T-helper 1 cell treated with Interleukin-12 subunit alpha and Interleukin-12 subunit beta and Interleukin-4 antibody, amounts not matched to agents 30 μg/mL and 1 μg/mL, for 36 hours (primary cell): ENCODE measurements at regions not wholly inside any gene's neighbourhood (a gene's known extent, or its start where the extent isn't known, plus 50 kb on each side); places are given as distances from the start of the nearest gene placed in this dataset.

Experiments used
- H3K27ac Mint-ChIP-seq: one replicate; pipeline ENCODE4 v1.8.0; 2021; ENCODE audit warnings: mild to moderate bottlenecking, mixed read lengths
- H3K27me3 Mint-ChIP-seq: one replicate; pipeline ENCODE4 v1.8.0; 2021; ENCODE audit warnings: low read depth, mixed read lengths
- H3K36me3 Mint-ChIP-seq: one replicate; pipeline ENCODE4 v1.8.0; 2021; ENCODE audit warnings: low read depth, mixed read lengths
- H3K4me1 Mint-ChIP-seq: one replicate; pipeline ENCODE4 v1.8.0; 2021; ENCODE audit warnings: low read depth, mixed read lengths
- H3K4me3 Mint-ChIP-seq: one replicate; pipeline ENCODE4 v1.8.0; 2021; ENCODE audit warnings: mild to moderate bottlenecking, moderate library complexity, mixed read lengths
- H3K9me3 Mint-ChIP-seq: one replicate; pipeline ENCODE4 v1.8.0; 2021; ENCODE audit warnings: mixed read lengths

DNA sequence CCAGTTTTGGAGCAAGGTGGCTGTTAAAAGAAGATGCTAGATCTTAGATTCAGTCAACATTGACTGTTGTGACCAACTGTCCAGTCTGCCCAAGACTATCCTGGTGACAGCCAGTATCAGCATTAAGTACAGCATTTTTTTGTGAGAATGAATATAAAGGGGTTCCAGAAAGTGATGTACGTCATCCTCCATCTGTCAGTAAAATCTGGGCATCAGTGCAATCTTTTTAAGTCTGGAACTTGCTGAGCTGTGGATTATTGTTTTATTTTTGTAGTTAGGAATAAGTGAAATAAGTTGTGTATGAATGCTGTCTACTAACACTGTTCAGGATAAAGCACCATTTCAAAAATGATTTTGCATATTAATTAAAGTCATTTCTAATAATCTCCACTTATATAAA lies 1020.0 kb upstream of the GHITM start:
- no peak overlapping the region for H3K4me3 Mint-ChIP-seq
- H3K27ac Mint-ChIP-seq = no peak overlapping the region
- H3K27me3 Mint-ChIP-seq = no peaks in the 10 kb centered on the region
- H3K36me3 Mint-ChIP-seq = no peaks in the 10 kb centered on the region
- H3K4me1 Mint-ChIP-seq = no peaks in the 10 kb centered on the region
- peaks cover 4% of the 10 kb centered on the region for H3K9me3 Mint-ChIP-seq

DNA sequence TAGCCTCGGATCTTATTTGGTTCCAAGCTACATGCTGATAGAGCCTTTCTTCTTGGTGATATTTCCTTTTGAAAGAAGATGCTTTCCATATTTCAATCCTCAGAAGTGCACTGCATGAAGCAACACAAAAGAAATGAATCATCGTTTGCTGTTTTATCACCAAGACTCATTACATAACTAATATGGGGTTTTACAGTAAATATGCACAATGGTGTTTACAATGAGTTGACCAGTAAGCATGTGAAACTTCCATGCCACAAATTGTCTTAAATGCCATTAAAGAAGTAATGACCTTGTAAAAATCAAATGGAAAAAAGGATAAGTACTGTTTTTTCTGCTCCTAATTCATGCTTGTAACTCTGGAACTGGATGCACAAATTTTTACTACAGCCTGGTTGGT lies 1017.0 kb upstream of the GHITM start:
- H3K36me3 Mint-ChIP-seq = no peaks in the 10 kb centered on the region

DNA sequence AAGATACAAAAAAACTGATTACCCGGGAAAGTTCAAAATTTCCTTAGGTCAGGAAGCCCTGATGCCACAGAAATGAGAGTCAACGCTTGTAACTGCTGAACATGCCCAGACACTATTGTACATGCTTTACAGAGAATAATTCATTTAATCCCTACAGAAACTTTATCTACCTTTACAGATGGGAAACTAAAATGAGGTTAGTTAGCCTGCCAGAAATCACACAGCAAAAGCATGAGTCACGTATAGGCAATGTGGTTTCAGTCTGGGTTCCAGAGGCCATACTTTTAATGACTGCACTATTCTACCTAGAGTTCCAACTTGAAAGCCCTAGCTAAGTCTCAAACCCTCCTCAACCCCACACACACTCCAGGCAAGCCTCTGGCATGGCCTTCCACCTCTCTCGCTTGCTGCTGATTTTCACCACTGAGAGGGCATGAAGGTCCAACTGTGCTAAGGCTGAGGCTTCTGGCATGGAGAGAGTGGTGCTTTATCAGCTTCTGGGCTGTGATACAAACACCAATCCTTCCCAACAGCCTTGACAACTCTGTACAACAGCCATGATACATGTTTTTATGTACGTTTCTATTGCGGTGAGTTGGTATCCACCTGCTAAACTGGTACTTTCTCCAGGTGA lies 1011.2 kb upstream of the GHITM start:
- H3K27me3 Mint-ChIP-seq = no peaks in the 10 kb centered on the region
- no peaks in the 10 kb centered on the region for H3K4me1 Mint-ChIP-seq
- H3K27ac Mint-ChIP-seq = no peak overlapping the region
- peaks cover 25% of the 10 kb centered on the region for H3K9me3 Mint-ChIP-seq
- H3K4me3 Mint-ChIP-seq = no peak overlapping the region
- H3K36me3 Mint-ChIP-seq = no peaks in the 10 kb centered on the region

More for the DNA sequence above, 1017.0 kb upstream of the GHITM start:
- Mint-ChIP-seq H3K4me1 (no peaks in the 10 kb centered on the region), H3K27me3 (no peaks in the 10 kb centered on the region), H3K4me3 (no peak overlapping the region), H3K27ac (no peak overlapping the region), H3K9me3 (peaks cover 9% of the 10 kb centered on the region)

DNA sequence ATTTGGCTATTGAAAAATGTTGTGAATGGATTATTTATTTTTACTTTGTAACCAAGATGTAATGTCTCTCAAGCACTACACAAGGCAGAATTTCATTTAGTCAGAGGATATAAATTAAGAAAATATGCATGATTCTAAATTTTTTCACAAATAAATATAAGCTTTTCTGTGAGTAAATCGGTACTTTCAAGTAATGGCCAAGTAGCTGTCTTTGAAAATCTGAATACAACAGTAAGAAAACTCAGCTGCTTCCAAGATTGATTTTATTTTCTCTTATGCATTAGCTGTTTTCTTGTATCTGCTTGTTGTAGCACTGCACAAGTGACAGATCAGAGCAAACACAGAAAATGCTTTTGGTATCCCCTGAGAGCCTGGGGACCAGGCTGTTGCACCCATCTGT lies 998.5 kb upstream of the GHITM start:
- Mint-ChIP-seq H3K36me3 (no peaks in the 10 kb centered on the region), H3K27ac (no peak overlapping the region), H3K9me3 (no peaks in the 10 kb centered on the region), H3K27me3 (no peaks in the 10 kb centered on the region), H3K4me3 (no peak overlapping the region), H3K4me1 (no peaks in the 10 kb centered on the region)

DNA sequence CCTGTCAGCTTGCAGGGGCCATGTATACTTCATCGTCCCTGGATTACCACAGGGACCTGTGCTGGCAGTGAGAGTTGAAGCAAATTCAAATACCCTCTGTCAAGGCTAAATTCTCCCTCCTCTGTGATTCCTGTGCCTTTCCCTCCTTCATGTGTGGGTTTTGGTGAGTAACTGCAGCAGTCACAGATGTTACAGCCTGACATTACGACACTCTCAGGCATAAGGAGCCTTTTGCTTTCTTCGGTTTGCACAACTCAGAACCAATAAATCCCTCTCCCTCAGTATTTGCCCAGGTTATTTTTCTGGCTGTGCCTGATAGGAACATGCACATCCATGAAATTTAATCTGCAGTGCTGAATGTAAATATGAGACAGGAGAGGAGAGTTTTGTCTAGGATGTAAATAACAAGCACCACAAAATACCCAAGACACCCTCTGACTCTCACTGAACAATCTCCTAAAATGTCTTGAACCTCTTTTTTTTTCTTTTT lies 997.2 kb upstream of the GHITM start:
- H3K9me3 Mint-ChIP-seq = no peaks in the 10 kb centered on the region
- no peak overlapping the region for H3K4me3 Mint-ChIP-seq
- no peaks in the 10 kb centered on the region for H3K36me3 Mint-ChIP-seq
- H3K27ac Mint-ChIP-seq = no peak overlapping the region
- no peaks in the 10 kb centered on the region for H3K4me1 Mint-ChIP-seq
- no peaks in the 10 kb centered on the region for H3K27me3 Mint-ChIP-seq

DNA sequence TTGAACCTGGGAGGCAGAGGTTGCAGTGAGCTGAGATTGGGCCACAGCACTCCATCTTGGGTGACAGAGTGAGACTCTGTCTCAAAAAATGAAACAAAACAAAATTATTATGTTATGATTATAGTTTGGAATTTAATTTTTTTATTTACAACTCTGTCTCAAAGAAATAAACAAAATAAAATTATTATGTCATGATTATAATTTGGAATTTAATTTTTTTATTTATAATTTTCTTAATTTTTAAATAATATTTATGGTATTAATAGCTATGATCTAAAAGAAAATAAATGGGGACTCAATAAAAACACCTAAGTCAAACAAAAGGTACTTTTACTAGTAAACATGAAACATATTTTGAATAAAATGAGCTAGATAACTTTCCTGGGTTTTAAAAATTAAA lies 994.8 kb upstream of the GHITM start:
- H3K27me3 Mint-ChIP-seq = no peaks in the 10 kb centered on the region

DNA sequence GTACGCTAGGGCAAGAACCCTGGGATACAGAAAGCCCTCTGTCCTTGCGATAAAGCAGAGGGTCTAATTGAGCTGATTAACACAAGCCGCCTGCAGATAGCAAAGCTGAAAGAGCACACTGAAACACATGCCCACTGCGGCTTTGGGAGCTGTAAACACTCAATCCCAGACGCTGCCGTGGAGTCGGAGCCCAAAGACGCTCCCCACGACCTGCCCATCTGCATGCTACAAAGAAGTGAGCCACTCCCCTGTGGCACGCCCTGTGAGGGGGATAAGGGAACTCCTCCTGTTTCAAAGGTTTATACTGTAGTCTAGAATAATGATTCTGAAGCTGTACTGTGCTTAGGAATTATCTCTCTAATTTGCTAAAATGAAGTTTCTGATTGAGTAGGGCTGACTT lies 985.6 kb upstream of the GHITM start:
- H3K9me3 Mint-ChIP-seq = no peaks in the 10 kb centered on the region
- H3K4me1 Mint-ChIP-seq = no peaks in the 10 kb centered on the region
- no peak overlapping the region for H3K4me3 Mint-ChIP-seq
- no peak overlapping the region for H3K27ac Mint-ChIP-seq
- H3K36me3 Mint-ChIP-seq = no peaks in the 10 kb centered on the region
- no peaks in the 10 kb centered on the region for H3K27me3 Mint-ChIP-seq

More for the DNA sequence above, 994.8 kb upstream of the GHITM start:
- H3K9me3 Mint-ChIP-seq = no peaks in the 10 kb centered on the region
- H3K36me3 Mint-ChIP-seq = no peaks in the 10 kb centered on the region
- no peak overlapping the region for H3K27ac Mint-ChIP-seq
- no peak overlapping the region for H3K4me3 Mint-ChIP-seq
- H3K4me1 Mint-ChIP-seq = no peaks in the 10 kb centered on the region

DNA sequence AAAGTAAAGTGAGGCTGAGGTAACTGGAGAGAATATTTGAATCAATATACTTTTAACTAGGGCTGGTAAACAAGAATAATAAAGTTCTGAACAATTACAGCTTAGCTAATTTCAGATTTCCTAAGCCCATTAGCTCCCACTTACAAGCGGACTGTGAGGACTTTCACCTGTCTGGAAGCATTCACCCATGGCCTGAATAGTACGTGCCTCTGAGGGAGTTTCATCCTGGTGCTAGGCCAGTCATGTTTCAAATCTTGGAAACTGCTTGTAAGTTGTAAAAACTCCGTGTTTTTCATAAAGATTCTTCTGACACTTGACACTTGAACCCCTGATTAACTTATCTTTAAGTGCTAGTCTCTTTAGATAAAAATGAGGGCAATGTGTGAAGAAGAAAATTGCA lies 975.2 kb upstream of the GHITM start:
- Mint-ChIP-seq H3K36me3 (no peaks in the 10 kb centered on the region), H3K9me3 (peaks cover 7% of the 10 kb centered on the region), H3K4me3 (no peak overlapping the region), H3K4me1 (no peaks in the 10 kb centered on the region), H3K27me3 (no peaks in the 10 kb centered on the region), H3K27ac (no peak overlapping the region)

DNA sequence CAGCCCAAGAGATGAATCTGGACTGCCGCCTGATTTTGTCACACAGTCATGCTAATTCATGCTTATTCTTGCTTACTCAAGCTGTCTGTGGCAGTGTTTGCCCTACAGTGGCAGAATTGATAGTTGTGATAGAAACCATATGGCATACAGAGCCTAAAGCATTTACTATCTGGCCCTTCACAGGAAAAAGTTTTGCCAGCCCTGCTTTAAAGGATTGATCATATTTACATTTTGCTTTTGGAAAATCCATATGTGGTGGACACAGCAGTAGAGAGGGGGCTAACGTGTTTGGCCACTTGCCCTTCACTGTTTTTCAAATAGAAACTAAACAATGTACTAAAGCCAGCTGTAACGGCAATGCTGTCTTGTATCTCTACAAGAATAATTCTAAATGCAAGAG lies 974.0 kb upstream of the GHITM start:
- Mint-ChIP-seq H3K4me1 (no peaks in the 10 kb centered on the region), H3K27ac (no peak overlapping the region), H3K36me3 (no peaks in the 10 kb centered on the region), H3K27me3 (no peaks in the 10 kb centered on the region), H3K9me3 (peaks cover 7% of the 10 kb centered on the region), H3K4me3 (no peak overlapping the region)

DNA sequence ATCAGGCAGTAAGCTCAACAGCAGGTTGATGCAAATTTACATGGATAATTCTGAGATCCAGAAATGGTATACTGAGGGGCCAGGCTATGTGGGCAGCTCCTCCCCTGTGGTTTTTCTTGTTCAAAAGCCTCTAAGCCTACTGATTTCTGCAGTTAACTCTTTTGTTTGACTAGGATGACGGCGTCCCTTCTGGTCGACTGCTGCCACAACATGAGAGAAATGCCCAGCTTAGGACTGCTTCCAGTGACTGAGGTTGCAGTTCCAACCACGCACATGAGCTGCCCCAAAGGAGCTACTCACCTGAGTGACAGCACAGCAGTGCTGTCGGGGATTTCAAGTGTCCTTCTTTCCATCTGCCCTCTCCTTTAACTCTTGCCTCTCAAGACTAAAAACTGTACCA lies 973.0 kb upstream of the GHITM start:
- Mint-ChIP-seq H3K36me3 (no peaks in the 10 kb centered on the region), H3K9me3 (peaks cover 7% of the 10 kb centered on the region), H3K27ac (no peak overlapping the region), H3K4me3 (no peak overlapping the region), H3K4me1 (no peaks in the 10 kb centered on the region), H3K27me3 (no peaks in the 10 kb centered on the region)

DNA sequence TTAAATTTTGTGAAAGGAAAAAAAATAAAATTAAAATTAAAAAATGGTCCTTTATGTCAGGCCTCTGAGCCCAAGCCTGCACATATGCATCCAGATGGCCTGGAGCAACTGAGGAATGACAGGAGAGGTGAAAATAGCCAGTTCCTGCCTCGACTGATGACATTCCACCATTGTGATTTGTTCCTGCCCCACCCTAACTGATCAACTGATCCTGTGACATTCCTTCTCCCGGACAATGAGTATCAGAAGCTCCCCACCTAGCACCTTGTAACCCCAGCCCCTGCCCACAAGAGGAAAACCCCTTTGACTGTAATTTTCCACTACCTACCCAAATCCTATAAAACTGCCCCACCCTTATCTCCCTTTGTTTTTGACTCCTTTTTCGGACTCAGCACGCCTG lies 972.2 kb upstream of the GHITM start:
- peaks cover 7% of the 10 kb centered on the region for H3K9me3 Mint-ChIP-seq
- H3K27me3 Mint-ChIP-seq = no peaks in the 10 kb centered on the region
- H3K4me3 Mint-ChIP-seq = no peak overlapping the region
- H3K27ac Mint-ChIP-seq = no peak overlapping the region
- H3K36me3 Mint-ChIP-seq = no peaks in the 10 kb centered on the region
- H3K4me1 Mint-ChIP-seq = no peaks in the 10 kb centered on the region

DNA sequence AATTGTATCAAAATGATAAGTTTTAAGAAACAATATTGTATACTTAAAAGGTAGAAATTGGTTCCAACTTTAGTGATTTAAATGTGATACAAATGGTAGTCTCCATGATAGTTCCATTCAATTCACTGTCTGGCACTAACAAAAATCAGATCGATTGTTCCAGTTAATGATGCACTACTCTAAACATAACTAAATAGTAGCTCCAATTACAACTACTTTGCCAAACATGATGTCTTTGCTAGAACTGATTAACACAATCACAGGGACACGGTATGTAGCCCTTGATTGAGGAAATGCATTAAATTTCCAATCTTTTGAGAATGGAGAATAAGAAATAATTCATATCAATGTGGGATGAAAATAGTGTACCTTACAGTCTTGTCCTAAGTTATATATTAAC lies 962.4 kb upstream of the GHITM start:
- Mint-ChIP-seq H3K4me3 (no peak overlapping the region), H3K27me3 (no peaks in the 10 kb centered on the region), H3K4me1 (no peaks in the 10 kb centered on the region), H3K27ac (no peak overlapping the region), H3K9me3 (peaks cover 7% of the 10 kb centered on the region), H3K36me3 (no peaks in the 10 kb centered on the region)

DNA sequence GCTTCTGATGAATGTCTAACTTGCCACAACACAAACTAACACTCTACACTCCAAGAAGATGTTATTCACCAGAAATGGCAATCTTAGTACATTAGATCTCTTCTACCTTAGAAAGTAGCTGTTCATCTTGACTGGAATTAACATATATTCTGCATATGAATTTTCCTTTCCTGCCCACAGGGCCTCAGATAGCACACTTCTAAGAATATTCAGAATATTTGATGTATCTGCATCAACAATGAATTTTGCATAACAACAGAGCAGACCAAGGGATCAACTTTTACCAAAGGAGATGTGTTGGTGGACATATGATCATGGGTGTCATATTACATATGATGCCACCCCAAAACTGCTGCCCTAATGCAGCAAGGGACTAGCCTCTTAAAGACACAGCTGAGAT lies 960.8 kb upstream of the GHITM start:
- no peaks in the 10 kb centered on the region for H3K27me3 Mint-ChIP-seq
- no peak overlapping the region for H3K27ac Mint-ChIP-seq
- H3K36me3 Mint-ChIP-seq = no peaks in the 10 kb centered on the region
- no peaks in the 10 kb centered on the region for H3K4me1 Mint-ChIP-seq
- H3K9me3 Mint-ChIP-seq = peaks cover 7% of the 10 kb centered on the region
- no peak overlapping the region for H3K4me3 Mint-ChIP-seq

DNA sequence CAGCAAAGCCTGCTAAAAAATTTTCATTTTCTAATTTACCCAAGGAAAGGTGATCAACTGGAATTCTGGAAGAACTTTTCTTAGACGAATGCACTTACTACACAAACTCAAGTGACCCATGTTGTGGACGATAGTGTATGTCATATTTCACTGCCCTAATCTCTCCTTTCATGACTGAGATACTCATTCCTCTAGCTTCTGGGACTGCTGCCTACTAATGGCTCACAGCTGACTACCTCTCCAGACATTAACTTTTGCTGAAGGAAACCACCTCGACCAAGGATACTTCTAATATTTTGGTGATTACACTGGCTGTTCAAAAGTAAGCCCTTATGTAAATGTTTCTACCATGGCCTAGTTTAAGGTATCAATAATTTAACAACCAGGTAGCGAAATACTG lies 959.9 kb upstream of the GHITM start:
- Mint-ChIP-seq H3K27ac (no peak overlapping the region), H3K4me3 (no peak overlapping the region), H3K9me3 (peaks cover 7% of the 10 kb centered on the region), H3K4me1 (no peaks in the 10 kb centered on the region), H3K27me3 (no peaks in the 10 kb centered on the region), H3K36me3 (no peaks in the 10 kb centered on the region)

DNA sequence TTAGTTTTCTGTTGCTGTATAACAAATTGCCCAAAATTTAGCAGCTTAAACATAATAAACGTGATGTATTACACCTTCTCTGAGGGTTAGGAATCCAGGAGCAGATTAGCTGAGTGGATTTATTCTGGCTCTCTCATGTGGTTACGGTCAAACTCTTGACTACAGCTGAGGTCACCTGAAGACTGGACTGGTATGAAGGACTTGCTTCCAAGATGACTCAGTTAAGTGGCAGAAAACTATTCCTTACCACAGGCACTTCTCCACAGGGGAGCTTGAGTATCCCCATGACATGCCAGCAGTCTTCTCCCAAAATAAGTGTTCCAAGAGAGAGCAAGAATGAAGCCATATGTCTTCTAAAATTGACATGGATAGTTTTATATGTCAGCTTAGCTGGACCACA lies 957.2 kb upstream of the GHITM start:
- H3K36me3 Mint-ChIP-seq = no peaks in the 10 kb centered on the region
- H3K4me3 Mint-ChIP-seq = no peak overlapping the region
- H3K4me1 Mint-ChIP-seq = no peaks in the 10 kb centered on the region
- peaks cover 11% of the 10 kb centered on the region for H3K9me3 Mint-ChIP-seq
- no peaks in the 10 kb centered on the region for H3K27me3 Mint-ChIP-seq
- no peak overlapping the region for H3K27ac Mint-ChIP-seq

DNA sequence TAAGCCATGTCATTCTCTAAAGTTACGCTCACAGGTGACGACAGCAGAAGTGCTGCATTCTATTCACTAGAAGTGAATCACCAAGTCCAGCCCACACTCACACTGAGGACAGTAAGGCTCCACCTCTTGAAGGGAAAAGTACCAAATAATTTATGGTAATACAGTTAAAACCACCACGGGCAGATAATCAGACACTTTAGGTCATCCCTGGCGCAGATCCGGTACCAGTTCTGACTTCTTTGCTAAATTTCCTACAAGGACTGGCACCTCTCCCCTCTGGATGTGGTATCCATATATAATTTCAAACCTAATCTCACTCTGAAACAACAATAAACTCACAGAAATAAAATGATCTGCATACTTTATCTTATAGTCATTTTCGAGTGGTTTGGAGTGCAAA lies 954.7 kb upstream of the GHITM start:
- no peak overlapping the region for H3K27ac Mint-ChIP-seq
- no peaks in the 10 kb centered on the region for H3K36me3 Mint-ChIP-seq
- no peaks in the 10 kb centered on the region for H3K27me3 Mint-ChIP-seq
- peaks cover 6% of the 10 kb centered on the region for H3K9me3 Mint-ChIP-seq
- no peaks in the 10 kb centered on the region for H3K4me1 Mint-ChIP-seq
- no peak overlapping the region for H3K4me3 Mint-ChIP-seq
